CD4-positive, alpha-beta T cell treated with Interleukin-17A for 1 hour (primary cell): ENCODE measurements at regions not wholly inside any gene's neighbourhood (a gene's known extent, or its start where the extent isn't known, plus 50 kb on each side); places are given as distances from the start of the nearest gene placed in this dataset.

ENCODE experiments used
- DNase-seq: peaks from one replicate; pipeline ENCODE4 v3.0.0-alpha.2; 2020

DNA sequence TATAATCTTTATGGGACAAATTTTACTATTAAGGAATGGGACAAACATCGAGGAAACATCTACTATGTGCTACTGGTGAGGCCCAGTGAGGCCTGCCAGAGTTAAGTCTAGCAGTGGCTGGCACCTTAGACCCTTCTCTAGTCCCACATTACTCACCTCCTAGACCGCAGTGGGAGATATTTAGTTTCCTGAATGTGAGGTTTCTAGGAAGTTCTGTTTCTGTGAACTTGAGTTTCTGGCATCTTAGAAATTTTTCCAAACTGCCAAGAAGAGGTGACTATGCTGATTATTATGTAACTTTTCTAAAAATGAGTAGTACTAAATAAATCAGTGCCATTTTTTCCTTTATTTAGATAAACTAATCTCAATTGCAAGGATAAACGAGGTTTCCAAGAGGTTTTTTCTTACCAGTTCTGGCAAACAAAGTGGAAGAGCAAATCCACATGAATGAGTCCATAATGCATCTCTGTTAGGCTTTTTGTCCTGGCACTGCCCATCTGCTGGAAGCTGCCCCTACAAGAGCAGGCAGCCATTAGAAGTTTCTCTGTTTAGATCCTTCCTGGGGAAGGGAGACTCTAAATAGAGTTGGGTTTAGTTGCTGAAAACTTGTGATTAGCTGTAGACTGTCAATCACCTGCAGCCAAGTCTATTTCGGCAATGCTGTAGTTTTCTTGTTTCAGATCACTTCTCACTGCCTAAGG is 348.7 kb downstream of the MAN2A1 start:
- DNase-seq, result no peak

DNA sequence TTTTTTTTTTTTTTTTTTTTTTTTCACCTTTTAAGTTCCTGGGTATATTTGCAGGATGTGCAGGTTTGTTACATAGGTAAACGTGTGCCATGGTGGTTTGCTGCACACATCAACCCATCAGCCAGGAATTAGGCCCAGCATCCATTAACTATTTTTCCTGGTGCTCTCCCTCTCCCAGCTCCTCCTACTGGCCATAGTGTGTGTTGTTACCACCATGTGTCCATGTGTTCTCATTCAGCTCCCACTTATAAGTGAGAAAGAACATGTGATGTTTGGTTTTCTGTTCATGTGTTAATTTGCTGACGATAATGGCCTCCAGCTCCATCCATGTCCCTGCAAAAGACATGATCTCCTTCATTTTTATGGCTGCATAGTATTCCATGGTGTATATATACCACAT is 350.5 kb downstream of the MAN2A1 start:
- no peak for DNase-seq

DNA sequence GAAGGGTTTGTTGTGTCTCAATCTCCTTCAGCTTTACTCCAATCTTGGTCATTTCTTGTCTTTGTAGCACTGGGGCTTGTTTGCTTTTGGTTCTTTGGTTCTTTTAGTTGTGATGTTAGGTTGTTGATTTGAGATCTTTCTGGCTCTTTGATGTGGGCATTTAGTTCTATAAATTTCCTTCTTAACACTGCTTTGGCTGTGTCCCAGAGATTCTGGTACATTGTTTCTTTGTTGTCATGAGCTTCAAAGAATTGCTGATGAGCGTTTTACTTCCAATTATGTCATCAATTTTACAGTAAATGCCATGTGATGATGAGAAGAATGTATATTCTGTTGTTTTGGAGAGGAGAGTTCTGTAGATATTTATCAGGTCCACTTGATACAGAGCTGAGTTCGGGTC is 353.3 kb downstream of the MAN2A1 start:
- DNase-seq, result peak; percentile 18

GRCh38 chr5:110045158-110045557 is 355.4 kb downstream of the MAN2A1 start:
- DNase-seq, result no peak

DNA sequence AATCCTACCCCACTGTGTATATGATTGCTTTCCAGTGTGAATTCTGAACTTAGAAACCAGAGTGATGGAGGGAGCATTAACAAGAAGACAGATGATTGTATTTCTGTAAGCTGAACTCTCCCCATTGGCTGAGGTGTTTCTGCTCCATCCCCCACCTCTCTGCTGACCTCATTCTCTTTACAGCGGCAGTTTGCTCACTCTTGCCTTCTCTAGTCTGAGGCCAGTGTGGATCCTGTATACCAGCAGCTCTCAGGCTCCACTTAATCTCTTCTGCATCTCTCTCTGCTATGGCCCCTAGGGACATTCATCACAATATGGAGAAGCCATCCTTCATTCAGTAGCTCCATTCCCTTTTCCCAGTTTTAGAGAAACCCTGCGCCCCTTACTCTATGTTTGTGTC is 358.8 kb downstream of the MAN2A1 start:
- no peak for DNase-seq

GRCh38 chr5:110049816-110050215 is 360.1 kb downstream of the MAN2A1 start:
- DNase-seq, result no peak

GRCh38 chr5:110050640-110051345 is 361.1 kb downstream of the MAN2A1 start:
- DNase-seq, result no peak

GRCh38 chr5:110053205-110053604 is 363.5 kb downstream of the MAN2A1 start:
- no peak for DNase-seq

- DNase-seq, result no peak
Measured at GRCh38 chr5:110053824-110054223, 364.1 kb downstream of the MAN2A1 start.

- peak; percentile 88 for DNase-seq
Measured at GRCh38 chr5:110054240-110054639, 364.5 kb downstream of the MAN2A1 start.

GRCh38 chr5:110055302-110055701 is 365.6 kb downstream of the MAN2A1 start:
- DNase-seq, result no peak

- DNase-seq, result no peak
Measured at GRCh38 chr5:110056580-110057114, 366.9 kb downstream of the MAN2A1 start.

DNA sequence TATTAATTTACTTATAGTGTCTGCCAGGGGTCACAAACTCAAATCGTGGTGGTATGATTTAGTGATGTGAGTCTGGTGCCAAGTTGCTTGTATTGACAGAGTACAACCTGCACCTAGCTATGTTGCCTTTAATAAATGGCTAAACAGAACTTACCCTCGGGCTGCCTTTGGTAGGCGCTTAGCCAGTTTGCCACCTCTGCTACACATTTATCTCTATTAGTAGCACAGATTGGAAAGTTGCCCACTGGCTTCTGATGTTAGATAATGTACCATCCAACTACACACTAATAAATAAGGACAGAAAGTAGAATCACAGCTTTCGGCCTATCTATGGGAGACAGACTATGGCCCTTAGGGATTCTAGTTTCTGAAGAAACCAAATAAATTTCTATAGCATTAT is 368.4 kb downstream of the MAN2A1 start:
- no peak for DNase-seq

DNA sequence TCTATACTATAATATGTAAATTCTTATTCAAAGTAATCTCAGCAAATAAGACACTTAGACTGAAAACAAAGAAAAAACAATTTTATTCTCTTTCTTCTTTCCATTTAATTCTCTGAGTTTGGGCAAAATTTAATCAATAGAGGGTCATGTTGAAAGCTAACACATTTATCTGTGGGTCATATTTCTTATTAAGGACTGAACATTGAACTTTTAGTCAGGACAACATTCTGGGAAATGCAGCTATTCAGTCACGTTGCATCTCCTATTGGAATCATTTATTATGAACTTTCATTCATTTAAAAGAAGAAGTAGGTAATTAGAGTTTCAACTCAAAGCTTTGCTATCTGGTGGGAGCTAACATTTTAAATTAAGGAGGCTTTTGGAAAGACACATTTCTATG is 372.5 kb downstream of the MAN2A1 start:
- no peak for DNase-seq

- DNase-seq, result no peak
Measured at GRCh38 chr5:110063640-110064602, 374.2 kb downstream of the MAN2A1 start.

DNA sequence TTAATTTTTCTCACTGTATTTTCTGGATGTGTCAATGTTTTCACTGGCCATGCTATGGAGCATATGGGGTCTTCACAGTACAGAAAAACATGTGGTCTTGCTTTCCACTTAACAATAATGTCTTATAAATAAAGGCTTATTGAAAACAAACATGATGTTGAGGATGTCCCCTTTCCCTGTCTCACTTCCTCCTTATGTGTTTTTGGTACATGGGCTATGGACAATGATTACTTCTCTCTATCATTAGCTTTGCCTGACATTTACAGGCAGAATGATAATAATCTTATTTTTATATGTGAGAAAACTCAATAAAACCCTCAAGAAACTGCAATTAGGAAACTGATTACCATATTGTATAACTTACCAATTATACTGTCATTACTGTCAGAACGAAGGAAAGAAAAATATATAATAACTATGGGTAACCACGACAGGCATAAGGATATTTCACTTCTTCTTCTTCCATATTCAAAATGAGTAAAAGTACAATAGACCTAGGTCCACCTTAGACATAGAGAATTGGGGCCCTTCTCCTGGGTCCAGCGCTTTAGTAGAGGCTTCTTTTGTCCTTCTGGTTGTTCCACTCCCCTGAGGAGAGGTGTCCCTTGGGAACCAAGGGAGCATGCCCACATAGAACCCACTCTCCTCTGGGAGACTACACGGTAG is 375.0 kb downstream of the MAN2A1 start:
- DNase-seq, result no peak

DNA sequence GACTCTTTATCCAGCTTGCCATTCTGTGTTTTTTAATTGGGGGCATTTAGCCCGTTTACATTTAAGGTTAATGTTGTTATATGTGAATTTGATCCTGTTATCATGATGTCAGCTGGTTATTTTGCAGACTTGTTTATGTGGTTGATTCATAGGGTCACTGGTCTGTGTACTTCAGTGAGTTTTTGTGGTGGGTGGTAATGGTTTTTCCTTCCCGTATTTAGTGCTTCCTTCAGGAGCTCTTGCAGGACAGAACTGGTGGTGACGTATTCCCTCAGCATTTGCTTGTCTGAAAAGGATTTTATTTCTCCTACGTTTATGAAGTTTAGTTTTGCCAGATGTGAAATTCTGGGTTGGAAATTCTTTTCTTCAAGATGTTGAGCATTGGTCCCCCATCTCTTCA is 381.1 kb downstream of the MAN2A1 start:
- DNase-seq, result no peak

DNA sequence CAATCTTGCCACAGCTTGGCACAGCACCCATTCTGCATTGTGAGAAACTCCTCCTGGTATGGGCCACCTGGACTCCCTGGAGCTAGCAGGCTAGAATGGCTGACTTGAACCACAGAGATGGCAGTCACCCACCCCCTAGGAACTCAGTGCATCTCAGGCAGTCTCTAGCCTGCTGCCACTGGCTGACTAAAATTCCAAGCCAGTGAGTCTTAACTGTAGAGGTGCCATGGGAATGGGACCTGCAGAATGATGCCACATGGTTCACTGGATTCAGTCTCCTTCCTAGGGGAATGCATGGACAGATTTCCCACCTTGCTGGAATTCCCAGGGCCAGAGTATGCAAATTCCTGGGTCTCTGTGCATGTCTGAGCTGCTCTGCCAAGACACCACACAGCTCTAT is 382.9 kb downstream of the MAN2A1 start:
- DNase-seq, result no peak

DNA sequence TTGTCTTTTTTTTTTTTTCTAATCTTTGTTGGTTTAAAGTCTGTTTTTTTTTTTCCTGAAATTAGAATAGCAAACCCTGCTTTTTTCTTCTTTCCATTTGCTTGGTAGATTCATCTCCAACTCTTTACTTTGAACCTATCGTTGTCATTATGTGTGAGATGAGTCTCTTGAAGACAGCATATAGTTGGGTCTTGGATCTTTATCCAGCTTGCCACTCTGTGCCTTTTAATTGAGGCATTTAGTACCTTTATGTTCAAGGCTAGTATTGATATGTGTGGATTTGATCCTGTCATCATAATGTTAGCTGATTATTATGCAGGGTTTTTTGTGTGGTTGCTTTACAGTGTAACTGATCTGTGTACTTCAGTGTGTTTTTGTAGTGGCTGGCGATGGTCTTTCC is 383.8 kb downstream of the MAN2A1 start:
- DNase-seq, result no peak

GRCh38 chr5:110075656-110076055 is 385.9 kb downstream of the MAN2A1 start:
- no peak for DNase-seq

DNA sequence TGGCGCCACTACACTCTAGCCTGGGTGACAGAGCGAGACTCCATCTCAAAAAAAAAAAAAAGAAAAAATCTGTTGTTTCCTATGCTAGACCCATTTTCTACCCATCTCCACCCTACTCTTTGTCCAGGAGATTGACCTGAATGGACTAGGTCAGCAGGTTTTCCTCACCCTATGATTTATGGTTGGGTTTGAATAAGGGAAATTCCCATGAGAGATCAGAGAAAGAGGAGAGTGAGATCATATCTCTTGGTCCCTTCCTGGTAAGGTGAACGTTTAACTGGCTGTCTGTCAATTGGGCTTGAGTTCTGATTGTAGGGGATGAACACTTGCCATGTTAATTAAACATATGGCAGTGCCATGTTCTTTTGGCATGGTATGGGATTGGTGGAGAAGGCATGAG is 387.4 kb downstream of the MAN2A1 start:
- DNase-seq, result no peak

- no peak for DNase-seq
Measured at GRCh38 chr5:110082194-110082593, 392.5 kb downstream of the MAN2A1 start.

- DNase-seq, result no peak
Measured at GRCh38 chr5:110082863-110083262, 393.1 kb downstream of the MAN2A1 start.
